Peyer's patch (tissue), 4 donors: ENCODE measurements at regions not wholly inside any gene's neighbourhood (a gene's known extent, or its start where the extent isn't known, plus 50 kb on each side); places are given as distances from the start of the nearest gene placed in this dataset.

ENCODE experiments used
- CTCF ChIP-seq, 6 experiments: fragments of 450-650 bp in 4 of 6; fragments of 200-600 bp in 2 of 6; sonication (generic) in 1 of 6; IDR thresholded peaks; one replicate each; pipeline ENCODE4 v1.5.1; 2017 to 2019; ENCODE audit warnings: antibody characterized with exemption in 6 of 6, mild to moderate bottlenecking in 3 of 6, moderate library complexity in 1 of 6
- POLR2A ChIP-seq, 2 donors: fragments of 450-650 bp; IDR thresholded peaks; one replicate each; pipeline ENCODE4 v1.5.1; 2017; ENCODE audit warnings: antibody characterized with exemption in 2 of 2, mild to moderate bottlenecking in 2 of 2, moderate library complexity in 2 of 2

GRCh38 chr12:9343731-9344130 lies 135.5 kb upstream of the PZP start:
- TF ChIP-seq CTCF (IDR thresholded peaks at IDR 0.05) (no peak), POLR2A (IDR thresholded peaks at IDR 0.05) (no peak)
